Right atrium auricular region (tissue), 2 donors: ENCODE measurements at regions not wholly inside any gene's neighbourhood (a gene's known extent, or its start where the extent isn't known, plus 50 kb on each side); places are given as distances from the start of the nearest gene placed in this dataset.
"Not testable (repeated sequence)": the region's sequence is repeated elsewhere in the genome, so short reads cannot be mapped to it uniquely, and the experiment has no call there.

ENCODE experiments used
- DNase-seq: peaks from one replicate; pipeline ENCODE4 v3.0.0-alpha.2; 2019; ENCODE audit warnings: low spot score
- H3K27ac ChIP-seq, 2 donors: fragments of 200-600 bp; sonication (generic); 1 replicate in 1 of 2; 2 replicates in 1 of 2; pipeline ENCODE4 v1.5.1; 2016 to 2019
- H3K27me3 ChIP-seq, 2 donors: fragments of 200-600 bp; sonication (generic); one replicate each; pipeline versions ENCODE4 v1.5.1 to v1.6.0; 2017 to 2019
- H3K36me3 ChIP-seq: fragments of 200-600 bp; sonication (generic); one replicate; pipeline ENCODE4 v1.5.1; 2016
- H3K4me1 ChIP-seq, 2 donors: fragments of 200-600 bp; sonication (generic); one replicate each; pipeline versions ENCODE4 v1.5.1 to v1.6.0; 2017 to 2019
- H3K4me3 ChIP-seq, 2 donors: fragments of 200-600 bp; sonication (generic); 1 replicate in 1 of 2; 2 replicates in 1 of 2; pipeline ENCODE4 v1.5.1; 2017 to 2019; ENCODE audit warnings: mild to moderate bottlenecking in 1 of 2, moderate library complexity in 1 of 2
- H3K9me3 ChIP-seq, 2 donors: fragments of 200-600 bp; sonication (generic); one replicate each; pipeline ENCODE4 v1.5.1; 2019
- TF ChIP-seq, protein P1 (sequence below), 2 donors: fragments of 200-600 bp; sonication (generic); IDR thresholded peaks; one replicate each; pipeline ENCODE4 v1.5.1; 2019; ENCODE audit warnings: antibody characterized with exemption in 2 of 2

DNA sequence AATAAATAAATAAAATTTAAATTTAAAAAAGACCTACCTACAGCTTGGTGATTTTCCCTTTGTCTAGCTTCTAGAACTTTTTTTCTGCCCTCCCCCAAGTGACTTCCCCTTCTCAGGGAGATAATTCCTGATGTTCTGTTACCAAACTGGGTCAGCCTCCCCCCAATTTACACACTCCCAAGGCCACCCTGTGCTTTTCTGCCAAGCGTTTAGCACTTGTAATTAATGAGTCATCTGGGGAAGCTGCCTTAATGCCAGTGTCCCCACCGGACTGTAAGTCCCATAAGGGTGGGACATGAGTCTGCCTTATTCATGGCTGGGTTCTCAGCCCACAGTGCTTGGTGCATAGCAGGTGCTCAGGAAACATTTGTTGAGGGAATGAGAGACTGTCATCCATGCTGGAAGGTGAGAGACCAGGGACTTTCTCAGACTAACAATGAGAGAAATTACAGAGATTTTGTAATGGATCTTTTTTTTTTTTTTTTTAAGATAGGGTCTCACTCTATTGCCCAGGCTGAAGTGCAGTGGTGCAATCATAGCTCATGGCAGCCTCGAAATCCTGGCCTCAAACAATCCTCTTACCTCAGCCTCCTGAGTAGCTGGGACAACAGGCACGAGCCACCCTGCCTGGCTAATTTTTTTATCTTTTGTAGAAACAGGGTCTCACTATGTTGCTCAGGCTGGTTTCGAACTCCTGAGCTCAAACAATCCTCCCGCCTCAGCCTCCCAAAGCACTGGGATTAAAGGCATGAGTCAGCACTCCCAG lies 106.8 kb downstream of the PHETA1 start:
- Histone ChIP-seq H3K9me3 (no peaks in the 10 kb centered on the region), H3K36me3 (no peaks in the 10 kb centered on the region), H3K27ac (no peak overlapping the region), H3K4me3 (no peak overlapping the region), H3K27me3 (no peaks in the 10 kb centered on the region), H3K4me1 (no peaks in the 10 kb centered on the region)
- TF ChIP-seq, protein P1, sequence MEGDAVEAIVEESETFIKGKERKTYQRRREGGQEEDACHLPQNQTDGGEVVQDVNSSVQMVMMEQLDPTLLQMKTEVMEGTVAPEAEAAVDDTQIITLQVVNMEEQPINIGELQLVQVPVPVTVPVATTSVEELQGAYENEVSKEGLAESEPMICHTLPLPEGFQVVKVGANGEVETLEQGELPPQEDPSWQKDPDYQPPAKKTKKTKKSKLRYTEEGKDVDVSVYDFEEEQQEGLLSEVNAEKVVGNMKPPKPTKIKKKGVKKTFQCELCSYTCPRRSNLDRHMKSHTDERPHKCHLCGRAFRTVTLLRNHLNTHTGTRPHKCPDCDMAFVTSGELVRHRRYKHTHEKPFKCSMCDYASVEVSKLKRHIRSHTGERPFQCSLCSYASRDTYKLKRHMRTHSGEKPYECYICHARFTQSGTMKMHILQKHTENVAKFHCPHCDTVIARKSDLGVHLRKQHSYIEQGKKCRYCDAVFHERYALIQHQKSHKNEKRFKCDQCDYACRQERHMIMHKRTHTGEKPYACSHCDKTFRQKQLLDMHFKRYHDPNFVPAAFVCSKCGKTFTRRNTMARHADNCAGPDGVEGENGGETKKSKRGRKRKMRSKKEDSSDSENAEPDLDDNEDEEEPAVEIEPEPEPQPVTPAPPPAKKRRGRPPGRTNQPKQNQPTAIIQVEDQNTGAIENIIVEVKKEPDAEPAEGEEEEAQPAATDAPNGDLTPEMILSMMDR (IDR thresholded peaks at IDR 0.05), result no peak
- no peak for DNase-seq

DNA sequence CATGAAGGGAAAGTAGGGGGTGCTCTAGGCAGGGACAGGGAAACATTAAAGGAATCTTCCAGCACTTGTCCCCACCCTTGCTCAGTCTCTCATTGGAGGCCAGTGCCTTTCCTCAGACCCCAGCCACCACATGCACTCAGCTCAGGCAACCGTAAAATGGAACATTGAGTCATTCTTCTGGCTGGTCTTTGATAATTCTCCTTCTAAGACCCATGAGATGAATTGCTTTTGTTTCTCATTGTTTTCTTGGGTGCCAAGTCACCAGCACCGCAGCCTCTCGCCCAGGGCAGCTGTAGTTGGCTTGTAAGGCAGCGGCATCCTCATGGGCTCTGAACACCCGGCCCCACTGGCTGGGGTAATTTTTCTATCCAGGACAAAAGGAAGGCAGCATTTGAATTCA lies 108.2 kb downstream of the PHETA1 start:
- Histone ChIP-seq H3K9me3 (no peaks in the 10 kb centered on the region), H3K4me3 (no peak overlapping the region), H3K4me1 (no peaks in the 10 kb centered on the region), H3K27me3 (no peaks in the 10 kb centered on the region), H3K36me3 (no peaks in the 10 kb centered on the region), H3K27ac (no peak overlapping the region)
- TF ChIP-seq, protein P1 (IDR thresholded peaks at IDR 0.05), result no peak
- no peak for DNase-seq

DNA sequence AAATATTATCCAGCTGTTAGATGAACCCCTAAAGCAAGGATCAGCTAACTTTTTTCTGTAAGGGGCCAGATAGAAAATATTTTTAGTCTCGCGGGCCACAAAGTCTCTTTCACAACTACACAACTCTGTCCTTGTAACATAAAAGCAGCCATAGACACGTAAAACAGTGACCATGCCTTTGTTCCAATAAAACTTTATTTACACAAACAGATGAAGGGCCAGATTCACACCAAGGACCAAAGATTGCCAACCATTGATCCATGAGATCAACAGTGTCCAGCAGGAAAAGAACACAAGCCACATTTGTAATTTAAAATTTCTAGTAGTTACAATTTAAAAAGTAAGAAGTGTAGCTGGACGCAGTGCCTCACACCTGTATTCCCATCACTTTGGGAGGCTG lies 109.7 kb downstream of the PHETA1 start:
- TF ChIP-seq, protein P1 (IDR thresholded peaks at IDR 0.05), result no peak
- Histone ChIP-seq H3K4me1 (no peaks in the 10 kb centered on the region), H3K9me3 (no peaks in the 10 kb centered on the region), H3K27ac (no peak overlapping the region), H3K4me3 (no peak overlapping the region), H3K27me3 (no peaks in the 10 kb centered on the region), H3K36me3 (no peaks in the 10 kb centered on the region)
- DNase-seq, result no peak

DNA sequence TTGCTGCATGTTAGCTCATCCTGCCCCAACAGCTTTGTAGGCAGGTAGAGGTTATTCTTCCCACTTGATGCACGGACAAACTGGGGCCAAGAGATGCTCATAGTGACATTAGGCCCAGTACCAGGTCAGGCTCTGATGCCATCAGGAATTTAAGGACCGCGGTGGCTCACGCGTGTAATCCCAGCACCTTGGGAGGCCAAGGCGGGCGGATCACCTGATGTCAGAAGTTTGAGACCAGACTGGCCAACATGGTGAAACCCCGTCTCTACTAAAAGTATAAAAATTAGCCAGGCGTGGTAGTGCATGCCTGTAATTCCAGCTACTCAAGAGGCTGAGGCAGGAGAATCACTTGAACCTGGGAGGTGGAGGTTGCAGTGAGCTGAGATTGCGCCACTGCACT lies 110.8 kb downstream of the PHETA1 start:
- H3K4me1 ChIP-seq, H3K27ac ChIP-seq, H3K27me3 ChIP-seq, H3K36me3 ChIP-seq, H3K9me3 ChIP-seq, H3K4me3 ChIP-seq, DNase-seq: not testable (repeated sequence)

- Histone ChIP-seq H3K4me1 (no peaks in the 10 kb centered on the region), H3K9me3 (no peaks in the 10 kb centered on the region), H3K36me3 (no peaks in the 10 kb centered on the region), H3K27ac (no peak overlapping the region), H3K4me3 (no peak overlapping the region), H3K27me3 (no peaks in the 10 kb centered on the region)
- DNase-seq, result no peak
- TF ChIP-seq, protein P1 (IDR thresholded peaks at IDR 0.05), result no peak
Observed at GRCh38 chr12:111257435-111257902, 111.4 kb downstream of the PHETA1 start.

- DNase-seq, result no peak
- Histone ChIP-seq H3K4me3 (no peak overlapping the region), H3K4me1 (no peaks in the 10 kb centered on the region), H3K9me3 (no peaks in the 10 kb centered on the region), H3K27ac (no peak overlapping the region), H3K36me3 (no peaks in the 10 kb centered on the region), H3K27me3 (no peaks in the 10 kb centered on the region)
- TF ChIP-seq, protein P1 (IDR thresholded peaks at IDR 0.05), result no peak
Observed at GRCh38 chr12:111256629-111257434, 112.1 kb downstream of the PHETA1 start.
